WTC11 (cell line): ENCODE measurements at regions not wholly inside any gene's neighbourhood (a gene's known extent, or its start where the extent isn't known, plus 50 kb on each side); places are given as distances from the start of the nearest gene placed in this dataset.

Source experiments
- ATAC-seq: fragments of 200-7000 bp; cut with Tn5 transposase; 2 replicates; pipeline ENCODE4 v1.10.0; 2021; ENCODE audit warnings: mild to moderate bottlenecking, moderate library complexity
- CTCF ChIA-PET: fragments of 300-600 bp; sonication (Branson Sonifier 250); formaldehyde crosslinking; loops from one replicate; lab custom pipeline; 2021; ENCODE audit warnings: antibody characterized with exemption; lab: Charles Lee
- POLR2A ChIA-PET: fragments of 350-600 bp; sonication (Branson Sonifier 250); formaldehyde crosslinking; loops from one replicate; lab custom pipeline; 2021; ENCODE audit warnings: antibody characterized with exemption; lab: Charles Lee
- DNase-seq: peaks from one replicate; pipeline ENCODE4 v3.0.0; 2021; ENCODE audit warnings: low spot score
- H3K27ac Mint-ChIP-seq: 2 replicates; pipeline ENCODE4 v1.8.0; 2021; ENCODE audit warnings: mixed read lengths
- H3K27me3 Mint-ChIP-seq: 2 replicates; pipeline ENCODE4 v1.8.0; 2021; ENCODE audit warnings: low read depth, mild to moderate bottlenecking, moderate library complexity, mixed read lengths
- H3K36me3 Mint-ChIP-seq: 2 replicates; pipeline ENCODE4 v1.8.0; 2021; ENCODE audit warnings: mixed read lengths
- H3K4me1 Mint-ChIP-seq: 2 replicates; pipeline ENCODE4 v1.8.0; 2022; ENCODE audit warnings: mixed read lengths
- H3K4me3 Mint-ChIP-seq: 2 replicates; pipeline ENCODE4 v1.8.0; 2021; ENCODE audit warnings: mild to moderate bottlenecking, moderate library complexity, mixed read lengths
- H3K9me3 Mint-ChIP-seq: 2 replicates; pipeline ENCODE4 v1.8.0; 2021; ENCODE audit warnings: mixed read lengths
- ATF3 ChIP-seq: sonication (generic); formaldehyde crosslinking; conservative IDR thresholded peaks from 2 replicates; pipeline ENCODE4 v1.8.1; 2022; ENCODE audit warnings: mild to moderate bottlenecking, missing genetic modification reagents
- CREB1 ChIP-seq: sonication (generic); formaldehyde crosslinking; IDR thresholded peaks from 2 replicates; pipeline ENCODE4 v1.8.0; 2023; ENCODE audit warnings: mild to moderate bottlenecking, missing genetic modification reagents
- CREM ChIP-seq: sonication (generic); formaldehyde crosslinking; IDR thresholded peaks from 2 replicates; pipeline ENCODE4 v1.8.1; 2022; ENCODE audit warnings: mild to moderate bottlenecking, missing genetic modification reagents, moderate library complexity
- E2F1 ChIP-seq: sonication (generic); formaldehyde crosslinking; IDR thresholded peaks from 2 replicates; pipeline ENCODE4 v1.8.0; 2022; ENCODE audit warnings: mild to moderate bottlenecking, missing genetic modification reagents
- GRHL2 ChIP-seq: fragments of 250-450 bp; sonication (Bioruptor Pico); IDR thresholded peaks from 2 replicates; pipeline ENCODE4 v1.8.0; 2022; ENCODE audit warnings: mild to moderate bottlenecking, moderate library complexity; ENCODE audit not compliant: insufficient replicate concordance, severe bottlenecking
- KAT7 ChIP-seq: sonication (generic); formaldehyde crosslinking; IDR thresholded peaks from 2 replicates; pipeline ENCODE4 v1.8.1; 2023; ENCODE audit warnings: missing genetic modification reagents, mild to moderate bottlenecking, borderline replicate concordance
- MYBL2 ChIP-seq: sonication (generic); formaldehyde crosslinking; IDR thresholded peaks from 2 replicates; pipeline ENCODE4 v1.8.1; 2023; ENCODE audit warnings: mild to moderate bottlenecking, moderate library complexity, missing genetic modification reagents
- NFE2L1 ChIP-seq: sonication (generic); formaldehyde crosslinking; IDR thresholded peaks from 2 replicates; pipeline ENCODE4 v1.8.1; 2023; ENCODE audit warnings: missing genetic modification reagents
- NFYB ChIP-seq: sonication (generic); formaldehyde crosslinking; conservative IDR thresholded peaks from 2 replicates; pipeline ENCODE4 v1.8.0; 2022; ENCODE audit warnings: low read depth, missing genetic modification reagents
- NR1H2 ChIP-seq: sonication (generic); formaldehyde crosslinking; IDR thresholded peaks from 2 replicates; pipeline ENCODE4 v1.9.0; 2021; ENCODE audit warnings: mild to moderate bottlenecking, moderate library complexity, missing genetic modification reagents
- RORB ChIP-seq: fragments of 250-450 bp; sonication (Bioruptor Pico); IDR thresholded peaks from 2 replicates; pipeline ENCODE4 v1.9.0; 2021; ENCODE audit warnings: mild to moderate bottlenecking
- TCF7 ChIP-seq: sonication (generic); formaldehyde crosslinking; IDR thresholded peaks from 2 replicates; pipeline ENCODE4 v1.8.0; 2022; ENCODE audit warnings: mild to moderate bottlenecking, low read depth, missing genetic modification reagents, moderate library complexity
- USF2 ChIP-seq: sonication (generic); formaldehyde crosslinking; IDR thresholded peaks from 2 replicates; pipeline ENCODE4 v1.8.1; 2023; ENCODE audit warnings: mild to moderate bottlenecking, missing genetic modification reagents, moderate library complexity
- ZNF121 ChIP-seq: sonication (generic); formaldehyde crosslinking; IDR thresholded peaks from 2 replicates; pipeline ENCODE4 v1.8.0; 2023; ENCODE audit warnings: missing genetic modification reagents
- ZNF232 ChIP-seq: sonication (generic); formaldehyde crosslinking; IDR thresholded peaks from 2 replicates; pipeline ENCODE4 v1.8.0; 2022; ENCODE audit warnings: mild to moderate bottlenecking, missing genetic modification reagents
- TF ChIP-seq, protein P1 (sequence below): sonication (generic); formaldehyde crosslinking; IDR thresholded peaks from 2 replicates; pipeline ENCODE4 v1.8.0; 2022; ENCODE audit warnings: mild to moderate bottlenecking, missing genetic modification reagents
- TF ChIP-seq, protein P2 (sequence below): fragments of 250-450 bp; sonication (Bioruptor Pico); IDR thresholded peaks from 2 replicates; pipeline ENCODE4 v1.8.0; 2021; ENCODE audit warnings: mild to moderate bottlenecking
- TF ChIP-seq, protein P3 (sequence below): fragments of 250-450 bp; sonication (Bioruptor Pico); IDR thresholded peaks from 2 replicates; pipeline ENCODE4 v1.9.0; 2021; ENCODE audit warnings: mild to moderate bottlenecking
- TF ChIP-seq, protein P4 (sequence below): sonication (generic); formaldehyde crosslinking; IDR thresholded peaks from 2 replicates; pipeline ENCODE4 v1.8.1; 2023; ENCODE audit warnings: mild to moderate bottlenecking, moderate library complexity, missing genetic modification reagents
- TF ChIP-seq, protein P5 (sequence below): fragments of 250-450 bp; sonication (Bioruptor Pico); IDR thresholded peaks from 2 replicates; pipeline ENCODE4 v1.9.0; 2021; ENCODE audit warnings: mild to moderate bottlenecking

- TF ChIP-seq GRHL2 (CRISPR knock-in tag): no peak
These were observed 223.5 kb downstream of the RHOU start (continued) for GRCh38 chr1:228958741-228959140.

- Mint-ChIP-seq H3K27ac (no peak overlapping the region), H3K4me3 (no peak overlapping the region)
- TF ChIP-seq, protein P1, sequence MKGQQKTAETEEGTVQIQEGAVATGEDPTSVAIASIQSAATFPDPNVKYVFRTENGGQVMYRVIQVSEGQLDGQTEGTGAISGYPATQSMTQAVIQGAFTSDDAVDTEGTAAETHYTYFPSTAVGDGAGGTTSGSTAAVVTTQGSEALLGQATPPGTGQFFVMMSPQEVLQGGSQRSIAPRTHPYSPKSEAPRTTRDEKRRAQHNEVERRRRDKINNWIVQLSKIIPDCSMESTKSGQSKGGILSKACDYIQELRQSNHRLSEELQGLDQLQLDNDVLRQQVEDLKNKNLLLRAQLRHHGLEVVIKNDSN (CRISPR knock-in tag): no peak
- TF ChIP-seq NFE2L1 (CRISPR knock-in tag): no peak
- TF ChIP-seq, all 79 proteins: peak for 0
- H3K9me3 Mint-ChIP-seq: no peaks in the 10 kb centered on the region; the same call in 1 of the 2 replicates
- peaks cover 12% of the 10 kb centered on the region for H3K4me1 Mint-ChIP-seq
- ChIA-PET CTCF (interaction anchor here (0.8 kb wide), 1 partner anchor 294 kb away, joined by 3 read pairs; no protein-coding TSS in a partner anchor), POLR2A (no interaction called here)
- no peak for DNase-seq
- no peak for ATAC-seq
- no peaks in the 10 kb centered on the region for H3K27me3 Mint-ChIP-seq
- H3K36me3 Mint-ChIP-seq: no peaks in the 10 kb centered on the region
These were observed 225.4 kb downstream of the RHOU start for GRCh38 chr1:228960705-228961104.

GRCh38 chr1:228961511-228961910 lies 226.2 kb downstream of the RHOU start:
- Mint-ChIP-seq H3K36me3 (no peaks in the 10 kb centered on the region), H3K4me1 (peaks cover 14% of the 10 kb centered on the region), H3K4me3 (no peak overlapping the region), H3K27ac (no peak overlapping the region), H3K9me3 (no peaks in the 10 kb centered on the region; the same call in 1 of the 2 replicates), H3K27me3 (no peaks in the 10 kb centered on the region)
- DNase-seq: no peak
- ATAC-seq: no peak
- ChIA-PET CTCF (interaction anchor here (0.8 kb wide), 1 partner anchor 293 kb away, joined by 3 read pairs; no protein-coding TSS in a partner anchor), POLR2A (no interaction called here)
- TF ChIP-seq TCF7: no peak
- TF ChIP-seq, protein P2, sequence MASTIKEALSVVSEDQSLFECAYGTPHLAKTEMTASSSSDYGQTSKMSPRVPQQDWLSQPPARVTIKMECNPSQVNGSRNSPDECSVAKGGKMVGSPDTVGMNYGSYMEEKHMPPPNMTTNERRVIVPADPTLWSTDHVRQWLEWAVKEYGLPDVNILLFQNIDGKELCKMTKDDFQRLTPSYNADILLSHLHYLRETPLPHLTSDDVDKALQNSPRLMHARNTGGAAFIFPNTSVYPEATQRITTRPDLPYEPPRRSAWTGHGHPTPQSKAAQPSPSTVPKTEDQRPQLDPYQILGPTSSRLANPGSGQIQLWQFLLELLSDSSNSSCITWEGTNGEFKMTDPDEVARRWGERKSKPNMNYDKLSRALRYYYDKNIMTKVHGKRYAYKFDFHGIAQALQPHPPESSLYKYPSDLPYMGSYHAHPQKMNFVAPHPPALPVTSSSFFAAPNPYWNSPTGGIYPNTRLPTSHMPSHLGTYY (CRISPR knock-in tag): no peak
- TF ChIP-seq, all 79 proteins: peak for 0

DNA sequence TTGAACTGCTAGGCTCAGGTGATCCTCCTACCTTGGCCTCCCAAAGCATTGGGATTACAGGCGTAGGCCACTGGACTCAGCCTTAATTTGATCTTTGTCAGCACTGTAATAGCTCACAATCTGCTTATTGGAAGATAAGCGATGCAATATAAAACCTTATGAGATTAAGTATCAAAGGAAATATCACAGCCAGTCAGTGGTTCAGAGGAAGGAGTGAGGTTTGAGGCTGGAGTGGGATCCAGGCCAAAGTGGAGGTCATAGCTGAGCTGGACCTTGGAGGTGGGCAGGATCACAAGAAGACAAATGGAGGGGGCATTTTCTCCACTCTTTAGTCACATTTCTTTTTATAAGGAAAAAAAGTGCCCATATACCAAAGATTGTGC lies 228.5 kb downstream of the RHOU start:
- no peaks in the 10 kb centered on the region for H3K27me3 Mint-ChIP-seq
- ATAC-seq (no peak), DNase-seq (no peak)
- POLR2A ChIA-PET: no interaction called here
- CTCF ChIA-PET: no interaction called here
- H3K9me3 Mint-ChIP-seq: no peaks in the 10 kb centered on the region; the same call in 1 of the 2 replicates
- peak overlapping the region; percentile 50; the same call in 1 of the 2 replicates for H3K27ac Mint-ChIP-seq
- H3K4me1 Mint-ChIP-seq: peaks cover 26% of the 10 kb centered on the region
- H3K36me3 Mint-ChIP-seq: no peaks in the 10 kb centered on the region
- no peak overlapping the region for H3K4me3 Mint-ChIP-seq
- no peak for TF ChIP-seq NR1H2 (CRISPR knock-in tag)
- TF ChIP-seq CREB1 (CRISPR knock-in tag): no peak
- no peak for TF ChIP-seq KAT7 (CRISPR knock-in tag)
- no peak for TF ChIP-seq MYBL2 (CRISPR knock-in tag)
- no peak for TF ChIP-seq ZNF121 (CRISPR knock-in tag)
- TF ChIP-seq, protein P3, sequence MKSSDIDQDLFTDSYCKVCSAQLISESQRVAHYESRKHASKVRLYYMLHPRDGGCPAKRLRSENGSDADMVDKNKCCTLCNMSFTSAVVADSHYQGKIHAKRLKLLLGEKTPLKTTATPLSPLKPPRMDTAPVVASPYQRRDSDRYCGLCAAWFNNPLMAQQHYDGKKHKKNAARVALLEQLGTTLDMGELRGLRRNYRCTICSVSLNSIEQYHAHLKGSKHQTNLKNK: no peak
- no peak for TF ChIP-seq ZNF232 (CRISPR knock-in tag)
- no peak for TF ChIP-seq USF2 (CRISPR knock-in tag)
- TF ChIP-seq NFYB (CRISPR knock-in tag): no peak
- no peak for TF ChIP-seq ATF3 (CRISPR knock-in tag)
- no peak for TF ChIP-seq RORB (CRISPR knock-in tag)
- TF ChIP-seq E2F1 (CRISPR knock-in tag): no peak
- TF ChIP-seq, protein P4, sequence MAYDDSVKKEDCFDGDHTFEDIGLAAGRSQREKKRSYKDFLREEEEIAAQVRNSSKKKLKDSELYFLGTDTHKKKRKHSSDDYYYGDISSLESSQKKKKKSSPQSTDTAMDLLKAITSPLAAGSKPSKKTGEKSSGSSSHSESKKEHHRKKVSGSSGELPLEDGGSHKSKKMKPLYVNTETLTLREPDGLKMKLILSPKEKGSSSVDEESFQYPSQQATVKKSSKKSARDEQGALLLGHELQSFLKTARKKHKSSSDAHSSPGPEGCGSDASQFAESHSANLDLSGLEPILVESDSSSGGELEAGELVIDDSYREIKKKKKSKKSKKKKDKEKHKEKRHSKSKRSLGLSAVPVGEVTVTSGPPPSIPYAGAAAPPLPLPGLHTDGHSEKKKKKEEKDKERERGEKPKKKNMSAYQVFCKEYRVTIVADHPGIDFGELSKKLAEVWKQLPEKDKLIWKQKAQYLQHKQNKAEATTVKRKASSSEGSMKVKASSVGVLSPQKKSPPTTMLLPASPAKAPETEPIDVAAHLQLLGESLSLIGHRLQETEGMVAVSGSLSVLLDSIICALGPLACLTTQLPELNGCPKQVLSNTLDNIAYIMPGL: no peak
- TF ChIP-seq, protein P5, sequence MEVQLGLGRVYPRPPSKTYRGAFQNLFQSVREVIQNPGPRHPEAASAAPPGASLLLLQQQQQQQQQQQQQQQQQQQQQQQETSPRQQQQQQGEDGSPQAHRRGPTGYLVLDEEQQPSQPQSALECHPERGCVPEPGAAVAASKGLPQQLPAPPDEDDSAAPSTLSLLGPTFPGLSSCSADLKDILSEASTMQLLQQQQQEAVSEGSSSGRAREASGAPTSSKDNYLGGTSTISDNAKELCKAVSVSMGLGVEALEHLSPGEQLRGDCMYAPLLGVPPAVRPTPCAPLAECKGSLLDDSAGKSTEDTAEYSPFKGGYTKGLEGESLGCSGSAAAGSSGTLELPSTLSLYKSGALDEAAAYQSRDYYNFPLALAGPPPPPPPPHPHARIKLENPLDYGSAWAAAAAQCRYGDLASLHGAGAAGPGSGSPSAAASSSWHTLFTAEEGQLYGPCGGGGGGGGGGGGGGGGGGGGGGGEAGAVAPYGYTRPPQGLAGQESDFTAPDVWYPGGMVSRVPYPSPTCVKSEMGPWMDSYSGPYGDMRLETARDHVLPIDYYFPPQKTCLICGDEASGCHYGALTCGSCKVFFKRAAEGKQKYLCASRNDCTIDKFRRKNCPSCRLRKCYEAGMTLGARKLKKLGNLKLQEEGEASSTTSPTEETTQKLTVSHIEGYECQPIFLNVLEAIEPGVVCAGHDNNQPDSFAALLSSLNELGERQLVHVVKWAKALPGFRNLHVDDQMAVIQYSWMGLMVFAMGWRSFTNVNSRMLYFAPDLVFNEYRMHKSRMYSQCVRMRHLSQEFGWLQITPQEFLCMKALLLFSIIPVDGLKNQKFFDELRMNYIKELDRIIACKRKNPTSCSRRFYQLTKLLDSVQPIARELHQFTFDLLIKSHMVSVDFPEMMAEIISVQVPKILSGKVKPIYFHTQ (CRISPR knock-in tag): no peak
- no peak for TF ChIP-seq CREM (CRISPR knock-in tag)
- TF ChIP-seq, all 79 proteins: peak for 0
